ENCODE measurements at regions not wholly inside any gene's neighbourhood (a gene's known extent, or its start where the extent isn't known, plus 50 kb on each side); places are given as distances from the start of the nearest gene placed in this dataset.

GRCh38 chr11:95346265-95346664, 115.3 kb upstream of the SESN3 start:
- ChIA-PET POLR2A (no interaction called here), CTCF (no interaction called here)
- Histone ChIP-seq H3K4me3 (ENCODE audit: low read depth in 2 of 2, low read length in 2 of 2) (no peak overlapping the region), H3K9me3 (ENCODE audit: control insufficient read depth, insufficient read depth, low read depth, low read length) (no peaks in the 10 kb centered on the region), H3K36me3 (ENCODE audit: control insufficient read depth, insufficient read depth, low read length) (no peaks in the 10 kb centered on the region), H3K27ac (ENCODE audit: low read length) (no peak overlapping the region), H3K4me1 (ENCODE audit: control insufficient read depth, insufficient read depth, low read length) (no peaks in the 10 kb centered on the region), H3K27me3 (ENCODE audit: control insufficient read depth, insufficient read depth, low read length) (no peaks in the 10 kb centered on the region)
- intact Hi-C loops (cut with micrococcal nuclease; ENCODE audit: unreplicated experiment), result no loop called here
- no peak for TF ChIP-seq REST (IDR thresholded peaks at IDR 0.05; ENCODE audit: insufficient read depth in 1 of 2, low read depth in 2 of 2, low read length in 1 of 2)
- no peak for TF ChIP-seq SIN3A (IDR thresholded peaks at IDR 0.05; ENCODE audit: borderline replicate concordance, insufficient read depth, low read depth, low read length)
- no peak for TF ChIP-seq POLR2AphosphoS5 (IDR thresholded peaks at IDR 0.05; ENCODE audit: low read depth, low read length)
- no TSS peak for BruUV-seq (replicated peaks)
- in situ Hi-C loops (cut with HindIII; ENCODE audit: low pct_unique_long_range_greater_than_20kb, low sequenced_read_pairs), result no loop called here
- DNase-seq (ENCODE audit: low read depth, low spot score) (no peak), ATAC-seq (no peak)

GRCh38 chr11:95345651-95346050, 114.6 kb upstream of the SESN3 start:
- no peak overlapping the region for H3K4me3 ChIP-seq (ENCODE audit: low read depth in 2 of 2, low read length in 2 of 2)
- in situ Hi-C loops (cut with HindIII; ENCODE audit: low pct_unique_long_range_greater_than_20kb, low sequenced_read_pairs), result no loop called here
- H3K27me3 ChIP-seq (ENCODE audit: control insufficient read depth, insufficient read depth, low read length), result no peaks in the 10 kb centered on the region
- intact Hi-C loops (cut with micrococcal nuclease; ENCODE audit: unreplicated experiment), result no loop called here
- H3K9me3 ChIP-seq (ENCODE audit: control insufficient read depth, insufficient read depth, low read depth, low read length), result no peaks in the 10 kb centered on the region
- no peak overlapping the region for H3K27ac ChIP-seq (ENCODE audit: low read length)
- POLR2A ChIA-PET, result no interaction called here
- CTCF ChIA-PET, result no interaction called here
- DNase-seq (ENCODE audit: low read depth, low spot score) (no peak), ATAC-seq (no peak)
- H3K4me1 ChIP-seq (ENCODE audit: control insufficient read depth, insufficient read depth, low read length), result no peaks in the 10 kb centered on the region
- no peak for TF ChIP-seq CTCF (IDR thresholded peaks at IDR 0.05)
- no peak for TF ChIP-seq TCF7L2 (IDR thresholded peaks at IDR 0.05; ENCODE audit: low read depth, low read length)
- TF ChIP-seq REST (IDR thresholded peaks at IDR 0.05; ENCODE audit: insufficient read depth in 1 of 2, low read depth in 2 of 2, low read length in 1 of 2), result no peak
- no peak for TF ChIP-seq SIN3A (IDR thresholded peaks at IDR 0.05; ENCODE audit: borderline replicate concordance, insufficient read depth, low read depth, low read length)
- TF ChIP-seq POLR2AphosphoS5 (IDR thresholded peaks at IDR 0.05; ENCODE audit: low read depth, low read length), result no peak
- H3K36me3 ChIP-seq (ENCODE audit: control insufficient read depth, insufficient read depth, low read length), result no peaks in the 10 kb centered on the region
- BruUV-seq (replicated peaks), result no TSS peak

All from Panc1 (cell line).